Stomach (tissue), 4 donors: ENCODE measurements at regions not wholly inside any gene's neighbourhood (a gene's known extent, or its start where the extent isn't known, plus 50 kb on each side); places are given as distances from the start of the nearest gene placed in this dataset.

Experiments used
- CTCF ChIP-seq, 7 experiments: fragments of 450-650 bp in 4 of 7; fragments of 200-600 bp in 3 of 7; sonication (generic) in 3 of 7; IDR thresholded peaks; one replicate each; pipeline ENCODE4 v1.5.1; 2016 to 2019; ENCODE audit warnings: antibody characterized with exemption in 7 of 7, control low read depth in 2 of 7, mild to moderate bottlenecking in 1 of 7
- EP300 ChIP-seq: sonication (generic); formaldehyde crosslinking; IDR thresholded peaks from one replicate; pipeline ENCODE4 v1.6.1; 2017; ENCODE audit warnings: antibody characterized with exemption
- POLR2A ChIP-seq, 4 donors: fragments of 450-650 bp; IDR thresholded peaks; one replicate each; pipeline ENCODE4 v1.6.1; 2016; ENCODE audit warnings: antibody characterized with exemption in 4 of 4, control low read depth in 2 of 4, mild to moderate bottlenecking in 1 of 4, moderate library complexity in 1 of 4

GRCh38 chr2:156935616-156936015 lies 321.9 kb upstream of the GALNT5 start:
- no peak for TF ChIP-seq CTCF (IDR thresholded peaks at IDR 0.05)
- no peak for TF ChIP-seq POLR2A (IDR thresholded peaks at IDR 0.05)
- no peak for TF ChIP-seq EP300
